GM21423 (cell line): ENCODE measurements at regions not wholly inside any gene's neighbourhood (a gene's known extent, or its start where the extent isn't known, plus 50 kb on each side); places are given as distances from the start of the nearest gene placed in this dataset.
"Not testable (repeated sequence)": the region's sequence is repeated elsewhere in the genome, so short reads cannot be mapped to it uniquely, and the experiment has no call there.

ENCODE experiments used
- ATAC-seq: cut with Tn5 transposase; IDR thresholded peaks from one replicate; pipeline ENCODE4 v1.9.1; 2021; ENCODE audit warnings: mild to moderate bottlenecking, moderate library complexity; ENCODE audit not compliant: unreplicated experiment

DNA sequence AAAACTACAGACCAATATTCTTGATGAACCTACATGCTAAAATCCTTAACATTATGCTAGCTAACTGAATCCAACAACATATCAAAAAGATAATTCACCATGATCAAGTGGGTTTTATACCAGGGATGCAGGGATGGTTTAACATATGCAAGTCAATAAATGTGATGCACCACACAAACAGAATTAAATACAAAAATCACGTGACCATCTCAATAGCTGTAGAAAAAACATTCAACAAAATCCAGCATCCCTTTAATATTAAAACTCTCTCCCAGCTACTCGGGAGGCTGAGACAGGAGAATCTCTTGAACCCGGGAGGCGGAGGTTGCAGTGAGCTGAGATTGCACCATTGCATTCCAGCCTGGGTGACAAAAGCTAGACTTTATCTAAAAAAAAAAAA lies 1056.8 kb downstream of the TSN start:
- ATAC-seq: not testable (repeated sequence)

DNA sequence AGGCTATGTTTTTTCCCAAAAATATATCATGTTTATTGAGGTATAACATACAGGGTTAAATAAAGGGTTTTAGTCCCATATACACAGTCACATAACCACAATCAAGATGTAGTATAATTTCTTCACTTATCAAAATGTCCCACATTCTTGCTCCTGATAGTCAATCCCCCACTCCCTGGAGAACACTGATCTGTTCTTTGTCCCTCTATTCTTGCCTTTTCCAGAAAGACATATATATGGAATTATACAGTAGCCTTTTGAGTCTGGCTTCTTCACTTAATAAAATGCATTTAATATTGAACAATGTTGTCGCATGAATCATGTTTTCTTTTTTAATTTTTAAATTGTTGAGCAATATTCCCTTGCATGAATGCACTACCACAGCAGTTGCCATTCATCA lies 1059.7 kb downstream of the TSN start:
- no peak for ATAC-seq

DNA sequence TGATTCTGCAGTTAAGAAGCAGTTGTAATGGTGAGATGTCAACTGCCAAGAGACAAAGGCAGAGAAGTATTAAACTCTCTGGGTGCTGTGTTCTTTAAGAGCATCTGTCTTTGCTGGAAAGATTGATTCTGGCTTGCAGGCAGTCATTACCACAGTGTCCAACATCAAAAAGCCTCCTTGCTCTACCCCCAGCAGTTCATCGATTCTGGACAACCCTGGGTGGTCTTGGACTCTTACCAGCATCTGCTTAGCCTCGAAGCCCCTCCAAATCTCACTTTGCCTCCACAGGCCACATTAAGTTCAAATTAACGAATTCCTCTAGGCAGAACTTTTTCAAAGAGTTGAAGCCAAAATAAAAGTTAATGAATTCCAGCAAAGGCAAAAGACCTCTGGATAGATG lies 1061.4 kb downstream of the TSN start:
- no peak for ATAC-seq

DNA sequence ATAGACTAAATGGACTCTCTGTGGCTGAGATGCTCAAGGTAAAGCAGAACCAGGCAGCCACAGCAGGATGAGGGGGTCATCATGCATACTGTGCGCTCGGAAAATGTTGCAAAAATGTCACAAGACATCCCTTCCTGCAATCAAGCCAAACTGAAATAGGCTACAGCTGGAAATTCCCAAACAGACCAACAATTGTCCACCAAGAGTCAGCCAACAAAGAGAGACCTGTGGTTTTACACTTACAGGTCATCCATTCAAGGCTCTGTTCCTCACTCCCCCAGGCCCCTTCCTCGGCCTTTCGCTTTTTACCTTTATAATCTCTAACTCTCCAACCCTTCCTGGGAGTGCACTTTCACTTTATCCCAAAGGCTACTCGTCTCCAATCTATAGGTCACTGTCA lies 1066.9 kb downstream of the TSN start:
- ATAC-seq: no peak

DNA sequence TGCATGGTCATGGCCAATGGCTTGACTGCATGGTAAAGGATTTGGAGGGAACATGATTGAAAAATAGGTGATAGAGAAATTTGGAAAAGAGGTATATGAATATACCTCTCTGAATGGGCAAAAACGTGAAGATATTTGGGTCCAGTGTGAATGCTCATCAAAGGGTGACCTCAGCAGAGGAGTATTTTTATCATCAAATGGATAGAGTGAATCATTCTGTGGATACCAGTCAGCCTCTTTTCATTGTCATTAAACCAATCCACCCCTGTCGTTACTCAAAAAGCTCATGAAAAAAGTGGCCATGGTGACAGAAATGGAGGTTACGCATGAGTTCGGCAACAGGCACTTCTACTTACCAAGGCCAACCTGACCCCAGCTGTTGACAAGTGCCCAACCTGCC lies 1074.7 kb downstream of the TSN start:
- no peak for ATAC-seq

DNA sequence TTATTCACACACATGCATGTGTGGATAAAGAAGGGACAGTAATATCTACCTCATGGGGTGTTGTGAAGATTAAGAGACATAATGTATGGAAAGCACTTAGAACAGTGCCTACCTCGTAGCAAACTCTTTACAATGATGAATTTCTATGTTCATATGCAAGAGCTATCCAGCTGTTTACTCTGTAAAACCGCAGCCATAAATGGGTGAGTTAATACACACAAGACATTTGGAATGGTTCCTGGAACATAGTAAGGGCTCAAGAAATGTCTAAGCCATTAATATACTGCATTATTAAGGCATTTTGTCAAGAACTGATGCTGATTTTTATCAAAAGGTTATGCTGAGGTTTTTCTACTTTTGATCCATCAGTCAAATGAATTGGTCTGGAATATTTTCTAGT lies 1076.2 kb downstream of the TSN start:
- no peak for ATAC-seq

DNA sequence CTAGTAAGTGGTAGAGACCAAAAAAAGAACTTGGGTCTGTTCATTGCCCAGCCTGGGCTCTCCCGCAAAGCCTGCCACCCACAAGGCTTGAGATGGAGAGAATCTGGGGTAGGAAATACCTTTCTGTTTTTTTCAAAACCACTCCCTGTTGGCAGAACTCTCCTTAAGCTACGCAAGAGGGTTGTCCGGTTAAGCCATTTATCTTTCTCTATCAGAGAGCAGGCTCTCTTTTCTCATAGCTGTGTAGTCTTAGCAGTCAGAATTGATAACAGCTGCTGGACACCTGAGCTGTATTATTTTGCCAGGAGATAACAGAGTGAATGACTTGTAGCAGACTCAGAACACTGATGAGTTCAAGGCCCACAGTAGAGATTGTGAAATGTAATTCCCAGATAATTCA lies 1088.1 kb downstream of the TSN start:
- ATAC-seq: no peak

DNA sequence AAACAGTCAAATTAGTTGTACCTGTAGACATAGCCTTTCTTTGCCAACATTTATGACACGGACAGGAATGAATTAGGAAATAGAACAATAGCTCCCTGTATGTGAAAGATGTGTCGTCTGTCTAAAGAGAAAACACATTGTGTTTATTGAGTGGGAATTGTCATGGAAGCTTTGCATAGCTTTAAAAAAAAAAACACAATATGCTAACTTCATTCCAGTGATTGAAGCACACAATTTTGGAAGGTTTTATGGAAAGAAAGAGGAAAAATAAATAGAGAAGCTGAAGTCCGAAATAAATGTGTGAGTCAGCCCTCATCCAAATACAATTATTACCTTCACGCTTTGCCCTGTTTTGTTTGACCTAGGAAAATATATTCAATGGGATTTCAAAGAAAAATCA lies 1095.7 kb downstream of the TSN start:
- no peak for ATAC-seq

DNA sequence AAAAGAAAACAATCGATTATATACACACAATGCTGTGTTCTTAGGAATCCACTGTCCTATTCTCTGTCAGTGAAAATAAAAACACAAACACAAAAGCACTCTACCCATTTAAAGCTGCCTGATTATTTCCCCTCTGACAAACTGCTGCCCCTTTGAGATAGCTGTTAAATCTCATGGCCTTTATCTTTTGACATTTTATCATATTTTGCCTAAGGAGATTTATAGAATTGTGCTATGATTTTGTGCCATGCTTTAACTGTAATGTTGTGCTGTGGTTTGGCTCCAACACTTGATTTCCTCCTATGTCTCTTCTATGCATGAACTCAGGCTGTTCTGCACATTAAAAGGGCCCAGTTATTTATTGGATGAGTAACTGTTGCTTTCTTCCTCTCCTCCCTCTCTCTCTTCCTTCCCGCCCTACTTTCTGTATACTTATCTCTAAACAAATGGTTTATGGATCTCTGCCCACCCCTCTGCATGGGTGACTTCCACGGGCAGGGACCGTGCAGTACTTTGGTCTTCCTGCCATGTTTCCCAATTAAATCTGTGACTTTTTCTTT lies 1096.6 kb downstream of the TSN start:
- ATAC-seq: no peak

DNA sequence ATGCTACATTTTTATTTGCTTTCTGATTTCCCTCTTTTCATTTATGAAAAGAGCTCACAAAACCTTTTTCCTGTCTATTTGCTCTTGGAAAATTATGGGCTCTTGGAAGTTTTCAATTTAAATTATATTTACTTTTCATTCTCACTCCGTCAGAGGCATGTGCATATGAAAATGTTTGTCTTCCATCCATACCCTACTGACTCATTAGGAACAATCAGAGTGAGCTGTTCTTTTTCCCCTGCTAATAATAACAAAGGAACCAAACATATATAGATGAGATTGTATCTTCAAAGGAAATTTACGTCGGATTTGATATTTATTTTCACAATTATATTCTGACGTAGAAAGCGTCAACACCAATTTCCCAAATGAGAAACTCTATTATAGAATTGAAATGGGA lies 1101.2 kb downstream of the TSN start:
- no peak for ATAC-seq

DNA sequence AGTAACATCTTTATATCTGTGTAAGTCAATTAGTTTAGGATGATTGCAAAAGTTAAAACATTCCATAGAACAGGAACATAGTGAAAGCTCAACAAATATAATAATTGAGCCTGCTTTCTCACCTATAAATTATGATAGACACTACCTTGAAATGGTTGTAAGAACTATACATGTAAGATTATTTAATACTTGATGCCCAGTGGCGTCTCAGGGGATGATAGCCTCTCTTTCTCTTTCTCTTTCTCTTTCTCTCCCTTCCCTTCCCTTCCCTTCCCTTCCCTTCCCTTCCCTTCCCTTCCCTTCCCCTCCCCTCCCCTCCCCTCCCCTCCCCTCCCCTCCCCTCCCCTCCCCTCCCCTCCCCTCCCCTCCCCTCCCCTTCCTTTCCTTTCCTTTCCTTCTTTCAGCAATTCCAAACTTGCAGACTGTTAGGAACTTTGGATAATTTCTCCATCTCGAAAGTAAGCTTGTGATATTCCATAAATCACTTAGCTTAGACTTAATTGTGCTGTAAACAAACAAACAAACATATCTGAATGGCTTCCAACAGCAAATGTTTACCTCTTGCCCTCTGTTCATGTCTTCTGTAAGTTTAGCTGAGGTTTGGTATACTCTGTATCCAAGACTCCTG lies 1102.7 kb downstream of the TSN start:
- no peak for ATAC-seq

DNA sequence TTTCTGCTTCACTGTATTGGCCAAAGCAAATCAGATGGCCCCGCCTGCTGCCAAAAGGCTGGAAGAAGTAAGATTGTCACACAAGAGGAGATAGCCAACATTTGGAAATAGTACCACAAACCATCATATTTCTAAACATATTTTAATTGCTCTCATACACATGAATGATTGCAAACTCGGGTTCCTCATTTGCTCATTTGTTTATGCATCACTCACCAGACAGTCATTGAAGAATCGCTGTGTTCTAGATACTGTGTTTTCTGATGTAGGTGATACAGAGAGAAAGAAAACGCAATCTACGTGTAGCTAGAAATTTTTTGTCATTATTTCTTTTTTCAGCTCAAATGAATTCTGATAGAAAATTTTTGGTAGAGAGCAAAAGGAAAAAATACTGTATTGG lies 1103.4 kb downstream of the TSN start:
- ATAC-seq: no peak

DNA sequence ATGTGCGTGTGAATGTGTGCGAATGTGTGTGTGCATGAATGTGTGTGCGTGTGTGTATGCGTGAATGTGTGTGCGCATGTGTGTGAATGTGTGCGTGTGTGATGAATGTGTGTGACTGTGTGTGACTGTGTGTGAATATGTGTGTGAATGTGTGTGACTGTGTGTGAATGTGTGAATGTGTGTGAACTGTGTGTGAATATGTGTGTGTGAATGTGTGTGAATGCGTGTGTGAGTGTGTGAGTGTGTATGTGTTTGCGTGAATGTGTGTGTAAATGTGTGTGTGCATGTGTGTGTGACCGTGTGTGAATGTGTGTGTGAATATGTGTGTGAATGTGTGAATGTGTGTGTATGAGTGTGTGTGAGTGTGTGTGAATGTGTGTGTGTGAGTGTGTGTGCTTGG lies 1103.8 kb downstream of the TSN start:
- ATAC-seq: no peak

DNA sequence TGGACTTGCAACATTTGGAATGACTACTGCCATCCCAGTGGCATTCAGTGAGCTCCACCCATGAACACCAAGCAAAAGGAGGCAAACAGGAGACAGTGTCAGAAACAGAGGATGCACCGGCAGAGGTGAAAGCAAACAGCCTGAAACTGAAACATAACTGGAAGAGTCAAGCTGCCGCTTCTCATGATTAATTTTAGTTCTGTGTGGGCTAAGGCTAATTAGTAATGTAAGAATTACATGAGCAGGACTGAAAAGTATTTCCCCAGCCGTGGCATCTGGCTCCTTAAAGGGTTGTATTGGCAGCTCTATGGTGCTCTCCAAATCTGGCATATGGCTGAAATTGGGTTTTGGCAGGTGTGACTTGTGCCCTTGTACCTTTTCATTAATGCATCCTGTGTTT lies 1108.1 kb downstream of the TSN start:
- ATAC-seq: peak; percentile 62

DNA sequence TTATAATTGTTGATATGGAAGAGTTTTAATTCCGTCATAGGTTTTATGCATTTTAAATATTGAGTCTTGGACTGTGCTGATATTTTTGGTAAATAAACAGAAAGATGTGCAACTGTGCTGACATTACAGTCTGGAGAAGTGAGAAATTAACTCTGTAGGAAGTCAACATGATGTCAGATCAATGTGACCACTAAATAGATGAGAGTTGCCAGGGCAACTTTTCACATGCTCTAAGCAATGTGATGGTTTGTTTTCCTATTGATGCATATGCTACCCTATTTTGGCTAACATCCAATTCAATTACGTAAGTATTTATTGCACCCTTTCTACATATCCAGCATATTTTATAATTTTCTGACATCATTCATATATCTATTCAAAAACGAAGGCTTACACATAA lies 1109.3 kb downstream of the TSN start:
- ATAC-seq: no peak

DNA sequence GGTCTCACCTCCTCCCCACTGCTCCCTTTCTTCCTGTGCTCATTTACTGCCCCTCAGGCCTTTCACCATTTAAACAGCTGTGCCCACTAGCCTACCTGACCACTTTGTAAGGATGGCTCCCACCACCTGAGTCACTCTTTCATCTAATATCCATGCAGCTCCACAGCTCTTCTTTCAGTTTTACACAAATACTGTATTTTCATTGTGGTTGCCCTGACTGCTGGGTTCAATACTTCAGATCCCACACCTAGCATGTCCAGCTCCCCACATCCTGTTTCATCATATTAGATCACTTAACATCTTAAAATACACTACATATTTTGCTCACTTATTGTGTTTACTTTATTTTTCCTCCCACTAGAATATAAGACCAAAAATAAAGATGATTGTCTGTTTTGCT lies 1110.6 kb downstream of the TSN start:
- ATAC-seq: no peak

DNA sequence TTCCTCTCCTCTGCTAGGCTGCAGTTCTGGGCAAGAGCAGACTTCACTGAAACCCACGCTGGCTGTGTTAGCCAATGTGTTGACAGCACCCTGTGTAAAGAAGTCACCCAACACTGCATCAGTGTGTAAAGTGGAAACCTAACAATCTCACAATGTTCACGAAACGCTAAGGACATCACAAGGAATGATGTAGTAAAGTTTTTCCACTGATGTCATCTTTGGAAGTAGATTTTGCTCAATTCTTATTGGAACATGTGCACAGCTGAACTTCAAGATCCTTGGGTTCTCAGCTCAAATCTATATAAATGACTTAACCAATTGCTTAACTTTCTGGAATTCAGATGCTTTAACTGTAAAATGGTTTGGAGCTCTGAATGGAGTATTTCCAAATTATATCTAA lies 1112.5 kb downstream of the TSN start:
- no peak for ATAC-seq

DNA sequence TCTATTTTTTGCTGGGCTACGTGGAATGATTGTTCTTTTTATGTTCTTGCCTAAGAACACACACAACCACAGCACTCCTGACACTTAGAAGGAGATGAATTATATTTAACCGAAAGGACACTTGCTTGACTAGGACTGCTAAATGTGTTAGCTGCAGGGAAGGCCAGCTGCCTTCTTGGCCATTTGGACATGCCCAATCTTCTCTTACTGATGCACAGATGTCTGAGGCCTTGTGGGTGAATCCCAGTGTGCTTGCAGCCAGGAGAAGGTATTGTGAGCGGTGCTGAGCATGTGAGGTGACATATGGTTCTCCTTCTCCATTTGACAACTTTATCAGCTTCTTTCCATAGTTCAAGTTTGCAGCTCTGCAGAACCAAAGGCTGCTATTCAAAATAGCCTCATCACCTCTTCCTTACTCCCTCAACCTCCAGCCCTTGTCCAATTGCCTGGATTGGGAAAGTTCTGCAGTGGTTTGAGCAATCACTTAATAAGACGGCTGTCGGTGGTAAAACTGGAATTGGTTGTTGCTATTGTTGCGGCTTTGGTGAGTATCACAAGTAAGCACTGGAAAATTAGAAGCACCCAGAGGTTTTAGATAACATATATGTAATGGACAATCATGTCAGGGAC lies 1113.3 kb downstream of the TSN start:
- ATAC-seq: no peak

DNA sequence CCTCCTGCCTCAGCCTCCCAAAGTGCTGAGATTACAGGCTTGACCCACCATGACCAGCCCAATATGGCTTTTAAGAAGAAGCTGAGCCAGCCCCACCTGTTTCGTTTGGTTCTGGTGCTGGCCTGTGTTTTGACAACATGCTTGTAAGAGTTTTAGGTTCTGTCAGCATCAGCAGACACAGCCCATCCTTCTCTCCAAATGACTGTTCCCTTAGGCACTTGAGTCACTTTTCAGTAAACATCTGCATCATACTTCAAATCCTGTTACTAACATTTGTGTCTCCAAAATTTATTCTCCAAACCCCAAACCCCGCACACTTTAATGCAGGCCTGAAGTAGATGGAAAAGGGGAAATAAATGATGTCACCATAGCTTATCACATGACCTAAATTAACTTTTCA lies 1118.5 kb downstream of the TSN start:
- ATAC-seq: no peak

DNA sequence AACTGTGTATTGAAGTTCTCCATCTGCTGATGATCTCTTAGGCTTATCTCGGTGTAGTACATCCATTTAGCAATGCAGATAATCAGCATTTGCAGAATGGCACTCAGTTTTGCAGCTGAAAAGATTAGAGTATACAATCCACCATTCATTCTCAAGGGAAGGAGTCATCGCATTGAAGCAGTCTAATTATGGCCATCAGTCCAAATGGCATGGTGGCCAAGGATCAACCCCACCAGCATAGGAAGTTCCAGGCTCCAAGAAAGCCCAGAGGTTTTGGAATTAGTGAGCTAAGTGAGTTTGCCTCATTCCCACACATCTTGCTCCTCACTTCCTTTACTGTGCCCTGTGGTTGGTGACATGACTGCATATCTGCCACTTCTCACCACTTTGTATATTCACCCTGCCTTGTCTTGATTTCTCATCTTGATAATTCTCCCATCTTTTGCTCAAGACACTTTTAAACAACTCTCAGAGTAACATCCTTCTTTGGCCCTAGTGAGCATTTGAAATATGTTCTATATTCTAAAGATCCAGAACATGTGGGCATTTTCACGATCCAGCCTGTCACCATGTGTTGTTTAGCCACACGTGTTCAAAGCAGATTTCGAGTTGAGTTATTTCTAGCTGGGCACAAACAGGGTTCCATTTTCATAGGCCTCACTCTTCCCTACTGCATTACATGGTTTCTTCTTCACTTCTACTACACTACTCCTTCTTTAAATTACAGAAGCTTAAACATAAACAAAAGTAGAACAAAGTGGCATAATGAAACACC lies 1119.8 kb downstream of the TSN start:
- ATAC-seq: no peak

DNA sequence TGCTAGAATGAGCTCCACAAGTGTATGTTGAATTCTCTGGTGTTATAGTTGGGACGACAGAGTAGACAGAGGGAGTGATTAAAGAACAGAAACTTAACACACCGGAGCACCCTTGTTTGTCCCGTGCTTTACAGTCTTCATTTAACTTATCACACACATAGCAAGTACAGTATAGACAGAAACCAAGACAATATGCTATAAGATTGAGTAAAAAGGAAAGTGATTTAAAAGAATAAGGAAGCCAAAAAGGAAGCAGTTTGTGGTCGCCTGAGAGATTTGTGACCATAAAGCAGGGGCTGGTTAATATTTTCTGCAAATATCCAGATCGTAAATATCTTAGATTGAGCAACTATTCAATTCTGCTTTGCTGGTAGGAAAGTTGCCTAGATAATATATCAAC lies 1128.4 kb downstream of the TSN start:
- peak; percentile 62 for ATAC-seq

DNA sequence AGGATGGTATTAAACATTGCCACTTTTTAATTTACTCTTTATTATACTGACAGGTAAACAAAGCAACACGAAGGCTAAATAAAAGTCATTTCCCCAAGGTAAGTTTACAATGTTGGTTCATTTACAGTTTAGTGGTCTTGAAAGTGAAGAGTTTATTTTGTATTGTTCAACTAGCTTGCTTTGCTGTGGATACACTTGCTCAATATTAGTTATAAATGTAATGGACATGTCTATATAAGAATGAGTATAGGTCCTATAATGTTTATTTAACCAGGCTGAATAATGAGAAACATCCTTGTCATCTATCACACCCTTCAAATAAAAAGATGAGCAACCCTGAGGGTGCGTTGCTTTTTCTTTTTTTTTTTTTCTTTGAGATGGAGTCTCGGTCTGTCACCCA lies 1129.4 kb downstream of the TSN start:
- ATAC-seq: no peak
